H9 (cell line): ENCODE measurements at regions not wholly inside any gene's neighbourhood (a gene's known extent, or its start where the extent isn't known, plus 50 kb on each side); places are given as distances from the start of the nearest gene placed in this dataset.

Experiments
- DNase-seq: peaks from one replicate; pipeline ENCODE4 v3.0.0-alpha.2; 2017
- H2AFZ ChIP-seq: one replicate; pipeline ENCODE4 v1.6.1; 2013; ENCODE audit warnings: mild to moderate bottlenecking, low read length, control low read depth, moderate library complexity
- H2AK5ac ChIP-seq: 2 replicates; pipeline ENCODE4 v1.6.1; 2013; ENCODE audit warnings: low read length, control low read depth, mixed read lengths; ENCODE audit not compliant: insufficient read length
- H2BK120ac ChIP-seq: one replicate; pipeline ENCODE4 v1.6.1; 2013; ENCODE audit warnings: low read depth, mild to moderate bottlenecking, low read length, control low read depth, inconsistent platforms; ENCODE audit not compliant: poor library complexity, severe bottlenecking
- H2BK12ac ChIP-seq: 2 replicates; pipeline ENCODE4 v1.6.1; 2013; ENCODE audit warnings: low read length, control low read depth, mixed read lengths, low read depth; ENCODE audit not compliant: insufficient read length
- H2BK15ac ChIP-seq: 2 replicates; pipeline ENCODE4 v1.6.1; 2013; ENCODE audit warnings: low read depth, low read length, control low read depth
- H2BK20ac ChIP-seq: one replicate; pipeline ENCODE4 v1.6.1; 2013; ENCODE audit warnings: low read depth, mild to moderate bottlenecking, low read length, control low read depth, inconsistent platforms; ENCODE audit not compliant: poor library complexity, severe bottlenecking
- H2BK5ac ChIP-seq: 2 replicates; pipeline ENCODE4 v1.6.1; 2013; ENCODE audit warnings: low read length, control low read depth, mixed read lengths; ENCODE audit not compliant: insufficient read length
- H3K14ac ChIP-seq: 2 replicates; pipeline ENCODE4 v1.6.1; 2013; ENCODE audit warnings: low read length, control low read depth; ENCODE audit not compliant: insufficient read depth
- H3K18ac ChIP-seq: 2 replicates; pipeline ENCODE4 v1.6.1; 2013; ENCODE audit warnings: low read depth, mild to moderate bottlenecking, mixed read lengths, low read length, control low read depth; ENCODE audit not compliant: insufficient read length
- H3K23ac ChIP-seq: 2 replicates; pipeline ENCODE4 v1.6.1; 2013; ENCODE audit warnings: low read length, control low read depth, mixed read lengths, low read depth; ENCODE audit not compliant: insufficient read length
- H3K23me2 ChIP-seq: 2 replicates; pipeline ENCODE4 v1.6.1; 2013; ENCODE audit warnings: low read depth, mild to moderate bottlenecking, mixed read lengths, low read length, control low read depth; ENCODE audit not compliant: insufficient read length, poor library complexity, severe bottlenecking
- H3K27ac ChIP-seq: 2 replicates; pipeline ENCODE4 v1.5.1; 2013; ENCODE audit warnings: low read length, control low read depth, mixed read lengths, low read depth; ENCODE audit not compliant: insufficient read length
- H3K27me3 ChIP-seq: 2 replicates; pipeline ENCODE4 v1.6.1; 2013; ENCODE audit warnings: low read length, control low read depth, inconsistent platforms; ENCODE audit not compliant: insufficient read depth
- H3K4ac ChIP-seq: 2 replicates; pipeline ENCODE4 v1.6.1; 2013; ENCODE audit warnings: low read depth, mild to moderate bottlenecking, control low read depth, inconsistent platforms, low read length, moderate library complexity
- H3K4me1 ChIP-seq: 2 replicates; pipeline ENCODE4 v1.6.1; 2013; ENCODE audit warnings: low read length, control low read depth, inconsistent platforms; ENCODE audit not compliant: insufficient read depth
- H3K4me2 ChIP-seq: 2 replicates; pipeline ENCODE4 v1.6.1; 2013; ENCODE audit warnings: low read length, control low read depth, mixed read lengths; ENCODE audit not compliant: insufficient read length, insufficient read depth
- H3K56ac ChIP-seq: 2 replicates; pipeline ENCODE4 v1.6.1; 2013; ENCODE audit warnings: low read depth, mild to moderate bottlenecking, mixed read lengths, low read length, control low read depth; ENCODE audit not compliant: insufficient read length
- H3K79me1 ChIP-seq: 2 replicates; pipeline ENCODE4 v1.6.1; 2013; ENCODE audit warnings: low read depth, mild to moderate bottlenecking, moderate library complexity, low read length, control low read depth, inconsistent platforms; ENCODE audit not compliant: insufficient read depth, poor library complexity, severe bottlenecking
- H3K79me2 ChIP-seq: 2 replicates; pipeline ENCODE4 v1.6.1; 2013; ENCODE audit warnings: low read length, control low read depth, inconsistent platforms; ENCODE audit not compliant: insufficient read depth
- H3K9ac ChIP-seq: 2 replicates; pipeline ENCODE4 v1.6.1; 2013; ENCODE audit warnings: low read length, control low read depth, mixed read lengths; ENCODE audit not compliant: insufficient read length; ENCODE audit errors: extremely low read depth
- H3K9me3 ChIP-seq: one replicate; pipeline ENCODE4 v1.6.1; 2013; ENCODE audit warnings: low read depth, low read length, inconsistent platforms; ENCODE audit not compliant: control insufficient read depth
- H3T11ph ChIP-seq: one replicate; pipeline ENCODE4 v1.6.1; 2013; ENCODE audit warnings: mild to moderate bottlenecking, low read length, control low read depth, inconsistent platforms
- H4K20me1 ChIP-seq: one replicate; pipeline ENCODE4 v1.6.1; 2013; ENCODE audit not compliant: control insufficient read depth, insufficient read length, insufficient read depth
- H4K5ac ChIP-seq: 2 replicates; pipeline ENCODE4 v1.6.1; 2013; ENCODE audit warnings: low read depth, mild to moderate bottlenecking, mixed read lengths, low read length, control low read depth; ENCODE audit not compliant: insufficient read length
- H4K8ac ChIP-seq: replicated peaks from 2 replicates; pipeline ENCODE4 v1.6.1; 2013; ENCODE audit warnings: low read length, control low read depth, mixed read lengths, low read depth; ENCODE audit not compliant: insufficient read length
- H4K91ac ChIP-seq: 2 replicates; pipeline ENCODE4 v1.6.1; 2013; ENCODE audit warnings: low read depth, mild to moderate bottlenecking, moderate library complexity, mixed read lengths, low read length, control low read depth; ENCODE audit not compliant: insufficient read length
- H3K27ac Mint-ChIP-seq, 3 experiments: 2 replicates in 2 of 3; 3 replicates in 1 of 3; pipeline ENCODE4 v1.8.0; 2020 to 2021; ENCODE audit warnings: mixed read lengths in 3 of 3, mild to moderate bottlenecking in 1 of 3, moderate library complexity in 1 of 3
- H3K27me3 Mint-ChIP-seq: 2 replicates; pipeline ENCODE4 v1.8.0; 2021; ENCODE audit warnings: low read depth, mild to moderate bottlenecking, moderate library complexity, mixed read lengths
- H3K36me3 Mint-ChIP-seq, 3 experiments: 2 replicates in 2 of 3; 3 replicates in 1 of 3; pipeline ENCODE4 v1.8.0; 2020 to 2021; ENCODE audit warnings: low read depth in 3 of 3, mixed read lengths in 3 of 3; ENCODE audit not compliant: insufficient read depth in 1 of 3
- H3K4me1 Mint-ChIP-seq, 2 experiments: 2 replicates each; pipeline ENCODE4 v1.8.0; 2020; ENCODE audit warnings: mixed read lengths in 2 of 2
- H3K4me3 Mint-ChIP-seq, 2 experiments: 2 replicates in 1 of 2; 3 replicates in 1 of 2; pipeline ENCODE4 v1.8.0; 2020 to 2021; ENCODE audit warnings: mild to moderate bottlenecking in 2 of 2, mixed read lengths in 2 of 2, moderate library complexity in 1 of 2
- H3K9me3 Mint-ChIP-seq, 2 experiments: 2 replicates in 1 of 2; 3 replicates in 1 of 2; pipeline ENCODE4 v1.8.0; 2020; ENCODE audit warnings: mild to moderate bottlenecking in 2 of 2, mixed read lengths in 2 of 2, moderate library complexity in 1 of 2
- CTCF ChIP-seq: fragments of 200-600 bp; sonication (generic); conservative IDR thresholded peaks from 3 replicates; pipeline ENCODE4 v1.8.0; 2021; ENCODE audit warnings: antibody characterized with exemption, mild to moderate bottlenecking
- WGBS: extraction: QIAGEN DNeasy Blood & Tissue Kit; methylation state at CpG from one replicate; pipeline ENCODE4 v1.1.7; 2013; ENCODE audit warnings: missing lambda C conversion rate, low lambda C conversion rate, mixed read lengths; ENCODE audit not compliant: insufficient read length; ENCODE audit errors: extremely low coverage; 5-methylcytosine and 5-hydroxymethylcytosine counted together

DNA sequence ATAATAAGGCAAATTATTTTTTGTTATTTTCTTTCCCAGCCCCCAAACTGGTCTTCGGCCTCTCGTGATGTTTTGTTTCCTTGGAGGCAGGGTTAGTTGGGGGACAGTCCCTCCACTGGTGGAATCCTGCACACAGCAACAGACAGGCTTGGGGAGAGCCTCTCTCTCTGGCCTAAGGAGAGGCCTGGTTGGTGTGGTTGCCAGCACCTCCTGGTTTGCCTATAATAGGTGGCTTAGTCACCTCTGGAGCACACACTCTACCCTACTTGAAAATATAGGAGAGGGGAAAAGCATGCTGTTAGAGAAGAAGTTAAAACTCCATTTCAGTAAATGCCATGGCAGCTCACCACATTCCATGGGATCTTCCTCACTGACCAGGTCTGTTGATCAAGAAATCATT is 417.2 kb upstream of the MEIS1 start:
- H3K79me2 ChIP-seq = no peaks in the 10 kb centered on the region
- H2BK5ac ChIP-seq = no peak overlapping the region
- no CpG with 5 or more reads among the region's 2 CpGs for WGBS

More for the DNA sequence above, 417.2 kb upstream of the MEIS1 start:
- no peaks in the 10 kb centered on the region for H3K27me3 Mint-ChIP-seq
- Histone ChIP-seq H3K27ac (no peak overlapping the region), H3K9ac (no peak overlapping the region), H2AK5ac (no peak overlapping the region), H4K8ac (no peak overlapping the region), H3K23me2 (no peaks in the 10 kb centered on the region), H3K27me3 (no peaks in the 10 kb centered on the region), H3K4me2 (no peak overlapping the region), H4K91ac (no peak overlapping the region), H2BK20ac (no peak overlapping the region), H3K4me1 (no peaks in the 10 kb centered on the region), H3K14ac (no peak overlapping the region), H2BK15ac (no peak overlapping the region), H3K79me1 (no peaks in the 10 kb centered on the region), H3T11ph (no peak overlapping the region), H4K5ac (no peak overlapping the region), H2BK12ac (no peak overlapping the region), H2BK120ac (no peak overlapping the region), H3K9me3 (no peaks in the 10 kb centered on the region), H3K56ac (no peak overlapping the region), H3K23ac (no peak overlapping the region), H2AFZ (no peak overlapping the region), H3K18ac (no peak overlapping the region), H4K20me1 (no peaks in the 10 kb centered on the region), H3K4ac (no peak overlapping the region)
- no peak overlapping the region for H3K4me3 Mint-ChIP-seq
- H3K4me1 Mint-ChIP-seq = no peaks in the 10 kb centered on the region
- TF ChIP-seq CTCF = no peak
- no peak for DNase-seq
- H3K9me3 Mint-ChIP-seq = no peaks in the 10 kb centered on the region
- no peaks in the 10 kb centered on the region for H3K36me3 Mint-ChIP-seq
- H3K27ac Mint-ChIP-seq = no peak overlapping the region
